HCT116 (cell line): ENCODE measurements at regions not wholly inside any gene's neighbourhood (a gene's known extent, or its start where the extent isn't known, plus 50 kb on each side); places are given as distances from the start of the nearest gene placed in this dataset.

Experiments
- ATAC-seq: fragments of 200-7000 bp; cut with Tn5 transposase; 2 replicates; pipeline ENCODE4 v1.9.1; 2020; ENCODE audit warnings: mild to moderate bottlenecking, moderate library complexity
- BruUV-seq: library from RNA; stranded (reverse); fragments of 400-500 nt; replicated peaks from 2 replicates; lab custom pipeline; 2021; lab: Mats Ljungman, UMichigan
- CTCF ChIA-PET: fragments of 300-600 bp; sonication (Branson Sonifier 250); formaldehyde crosslinking; loops from one replicate; lab custom pipeline; 2021; ENCODE audit warnings: antibody characterized with exemption; lab: Charles Lee
- POLR2A ChIA-PET: fragments of 300-600, 350-600 bp; sonication (Branson Sonifier 250); formaldehyde crosslinking; loops from one replicate; lab custom pipeline; 2021; ENCODE audit warnings: antibody characterized with exemption; lab: Charles Lee
- RAD21 ChIA-PET, 2 experiments: fragments of 300-600 bp; sonication (Branson Sonifier 250); formaldehyde crosslinking; loops; one replicate each; lab custom pipeline; 2023; ENCODE audit warnings: low total read pairs in 2 of 2; ENCODE audit not compliant: uncharacterized antibody in 2 of 2, unreplicated experiment in 2 of 2, low non-redundant PET in 1 of 2; lab: Charles Lee
- DNase-seq: peaks from one replicate; pipeline ENCODE4 v3.0.0-alpha.2; 2010; ENCODE audit warnings: low read depth, low spot score
- H2AFZ ChIP-seq: fragments of 200-600 bp; shearing (Covaris generic), sonication (generic); 2 replicates; pipeline ENCODE4 v1.6.1; 2017; ENCODE audit warnings: low read depth, mixed run types, mixed read lengths, antibody characterized with exemption, low read length; ENCODE audit not compliant: poor library complexity, severe bottlenecking
- H3K27ac ChIP-seq: 2 replicates; pipeline ENCODE4 v1.5.1; 2012; ENCODE audit warnings: low read depth, low read length
- H3K27me3 ChIP-seq: fragments of 200-600 bp; sonication (generic); 2 replicates; pipeline ENCODE4 v1.6.1; 2016; ENCODE audit warnings: mixed run types, low read length, mixed read lengths; ENCODE audit not compliant: insufficient read depth
- H3K36me3 ChIP-seq, 2 experiments: fragments of 200-500 bp in 1 of 2; fragments of 200-600 bp in 1 of 2; sonication (Bioruptor generic) in 1 of 2; sonication (generic) in 1 of 2; 2 replicates each; pipeline versions ENCODE4 v1.5.1 to v1.6.1; 2014 to 2016; ENCODE audit warnings: low read length in 2 of 2, inconsistent platforms in 1 of 2, mixed read lengths in 1 of 2, mixed run types in 1 of 2; ENCODE audit not compliant: insufficient read depth in 2 of 2, control insufficient read depth in 1 of 2
- H3K4me1 ChIP-seq, 2 experiments: fragments of 200-600 bp in 1 of 2; sonication (generic) in 1 of 2; 2 replicates each; pipeline versions ENCODE4 v1.5.1 to v1.6.1; 2012 to 2017; ENCODE audit warnings: low read length in 2 of 2, inconsistent platforms in 1 of 2, mild to moderate bottlenecking in 1 of 2, mixed read lengths in 1 of 2, mixed run types in 1 of 2, moderate library complexity in 1 of 2; ENCODE audit not compliant: insufficient read depth in 2 of 2, control insufficient read depth in 1 of 2
- H3K4me2 ChIP-seq: fragments of 200-600 bp; sonication (generic); 2 replicates; pipeline ENCODE4 v1.6.1; 2017; ENCODE audit warnings: mixed run types, low read length, mixed read lengths
- H3K4me3 ChIP-seq, 2 experiments: fragments of 200-600 bp in 1 of 2; sonication (generic) in 1 of 2; replicated peaks in 1 of 2; 2 replicates each; pipeline ENCODE4 v1.5.1; 2011 to 2016; ENCODE audit warnings: low read length in 2 of 2, control low read depth in 1 of 2, low read depth in 1 of 2, mild to moderate bottlenecking in 1 of 2, mixed read lengths in 1 of 2, mixed run types in 1 of 2
- H3K79me2 ChIP-seq: fragments of 200-600 bp; sonication (generic); 2 replicates; pipeline ENCODE4 v1.6.1; 2017; ENCODE audit warnings: mild to moderate bottlenecking, mixed run types, low read length, moderate library complexity, mixed read lengths; ENCODE audit not compliant: insufficient read depth
- H3K9ac ChIP-seq: fragments of 200-600 bp; sonication (generic); 2 replicates; pipeline ENCODE4 v1.6.1; 2016; ENCODE audit warnings: low read length, mixed read lengths
- H3K9me2 ChIP-seq: fragments of 200-600 bp; sonication (generic), shearing (Covaris generic); 2 replicates; pipeline ENCODE4 v1.6.1; 2017; ENCODE audit warnings: mixed run types, mild to moderate bottlenecking, moderate library complexity; ENCODE audit not compliant: insufficient read depth
- H3K9me3 ChIP-seq, 2 experiments: fragments of 200-500 bp in 1 of 2; fragments of 200-600 bp in 1 of 2; sonication (Bioruptor generic) in 1 of 2; sonication (generic) in 1 of 2; 2 replicates each; pipeline ENCODE4 v1.6.1; 2014 to 2017; ENCODE audit warnings: low read length in 2 of 2, mixed read lengths in 2 of 2, inconsistent platforms in 1 of 2, low read depth in 1 of 2, mild to moderate bottlenecking in 1 of 2, mixed run types in 1 of 2, moderate library complexity in 1 of 2; ENCODE audit not compliant: control insufficient read depth in 1 of 2, insufficient read depth in 1 of 2
- H4K20me1 ChIP-seq: fragments of 200-600 bp; sonication (generic), shearing (Covaris generic); 2 replicates; pipeline ENCODE4 v1.6.1; 2017; ENCODE audit warnings: mixed run types, mild to moderate bottlenecking, moderate library complexity; ENCODE audit not compliant: insufficient read depth
- CEBPB ChIP-seq: IDR thresholded peaks from 2 replicates; pipeline ENCODE4 v1.6.1; 2012; ENCODE audit warnings: low read depth
- EZH2 ChIP-seq: fragments of 200-600 bp; sonication (generic); IDR thresholded peaks from 2 replicates; pipeline ENCODE4 v1.6.1; 2017; ENCODE audit warnings: antibody characterized with exemption, mixed run types
- FOSL1 ChIP-seq: IDR thresholded peaks from 2 replicates; pipeline ENCODE4 v1.6.1; 2012; ENCODE audit warnings: low read depth
- JUND ChIP-seq: IDR thresholded peaks from 2 replicates; pipeline ENCODE4 v1.6.1; 2012
- REST ChIP-seq: IDR thresholded peaks from 2 replicates; pipeline ENCODE4 v1.6.1; 2012; ENCODE audit warnings: low read depth
- TCF7L2 ChIP-seq: IDR thresholded peaks from 2 replicates; pipeline ENCODE4 v1.7.0; 2011; ENCODE audit warnings: borderline replicate concordance, inconsistent platforms; ENCODE audit not compliant: insufficient read depth, insufficient read length; ENCODE audit errors: extremely low read depth
- ZFX ChIP-seq: fragments of 450-650 bp; IDR thresholded peaks from 2 replicates; pipeline ENCODE4 v1.6.1; 2017
- ZNF274 ChIP-seq: fragments of 200-500 bp; sonication (Bioruptor generic); IDR thresholded peaks from 2 replicates; pipeline ENCODE4 v1.6.1; 2014; ENCODE audit warnings: mild to moderate bottlenecking, low read depth, low read length, inconsistent platforms
- intact Hi-C: fragments of 100-400 bp; cut with micrococcal nuclease; formaldehyde crosslinking; loops from 2 replicates; pipeline ENCODE4 v1.10.0; 2022
- TF ChIP-seq, protein P1 (sequence below): IDR thresholded peaks from 2 replicates; pipeline ENCODE4 v1.6.1; 2011; ENCODE audit warnings: mild to moderate bottlenecking, low read length, moderate library complexity; ENCODE audit not compliant: insufficient replicate concordance; ENCODE audit errors: extremely low read depth
- TF ChIP-seq, protein P2 (sequence below), 3 experiments: fragments of 200-600 bp in 1 of 3; sonication (generic) in 1 of 3; IDR thresholded peaks in 2 of 3; conservative IDR thresholded peaks in 1 of 3; 2 replicates each; pipeline ENCODE4 v1.5.1; 2012 to 2017; ENCODE audit warnings: low read depth in 2 of 3, low read length in 2 of 3, antibody characterized with exemption in 1 of 3, borderline replicate concordance in 1 of 3, control low read depth in 1 of 3, mild to moderate bottlenecking in 1 of 3, mixed read lengths in 1 of 3, mixed run types in 1 of 3, moderate library complexity in 1 of 3; ENCODE audit not compliant: insufficient read depth in 1 of 3

- Histone ChIP-seq H3K9me3 (no peaks in the 10 kb centered on the region), H2AFZ (no peak overlapping the region), H3K9me2 (no peaks in the 10 kb centered on the region), H3K4me3 (no peak overlapping the region), H3K36me3 (no peaks in the 10 kb centered on the region), H3K4me1 (peaks cover 2 to 14% of the 10 kb centered on the region in 2 experiments; a peak in 2 of 4 replicates), H3K27me3 (no peaks in the 10 kb centered on the region), H3K27ac (no peak overlapping the region), H3K79me2 (no peaks in the 10 kb centered on the region), H3K4me2 (no peak overlapping the region), H4K20me1 (no peaks in the 10 kb centered on the region), H3K9ac (no peak overlapping the region)
- no TSS peak for BruUV-seq
- TF ChIP-seq REST (no peak), ZNF274 (no peak), JUND (no peak), TCF7L2 (no peak), FOSL1 (no peak), CEBPB (no peak), EZH2 (no peak), ZFX (no peak)
- TF ChIP-seq, protein P1, sequence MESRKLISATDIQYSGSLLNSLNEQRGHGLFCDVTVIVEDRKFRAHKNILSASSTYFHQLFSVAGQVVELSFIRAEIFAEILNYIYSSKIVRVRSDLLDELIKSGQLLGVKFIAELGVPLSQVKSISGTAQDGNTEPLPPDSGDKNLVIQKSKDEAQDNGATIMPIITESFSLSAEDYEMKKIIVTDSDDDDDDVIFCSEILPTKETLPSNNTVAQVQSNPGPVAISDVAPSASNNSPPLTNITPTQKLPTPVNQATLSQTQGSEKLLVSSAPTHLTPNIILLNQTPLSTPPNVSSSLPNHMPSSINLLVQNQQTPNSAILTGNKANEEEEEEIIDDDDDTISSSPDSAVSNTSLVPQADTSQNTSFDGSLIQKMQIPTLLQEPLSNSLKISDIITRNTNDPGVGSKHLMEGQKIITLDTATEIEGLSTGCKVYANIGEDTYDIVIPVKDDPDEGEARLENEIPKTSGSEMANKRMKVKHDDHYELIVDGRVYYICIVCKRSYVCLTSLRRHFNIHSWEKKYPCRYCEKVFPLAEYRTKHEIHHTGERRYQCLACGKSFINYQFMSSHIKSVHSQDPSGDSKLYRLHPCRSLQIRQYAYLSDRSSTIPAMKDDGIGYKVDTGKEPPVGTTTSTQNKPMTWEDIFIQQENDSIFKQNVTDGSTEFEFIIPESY = no peak
- TF ChIP-seq, protein P2, sequence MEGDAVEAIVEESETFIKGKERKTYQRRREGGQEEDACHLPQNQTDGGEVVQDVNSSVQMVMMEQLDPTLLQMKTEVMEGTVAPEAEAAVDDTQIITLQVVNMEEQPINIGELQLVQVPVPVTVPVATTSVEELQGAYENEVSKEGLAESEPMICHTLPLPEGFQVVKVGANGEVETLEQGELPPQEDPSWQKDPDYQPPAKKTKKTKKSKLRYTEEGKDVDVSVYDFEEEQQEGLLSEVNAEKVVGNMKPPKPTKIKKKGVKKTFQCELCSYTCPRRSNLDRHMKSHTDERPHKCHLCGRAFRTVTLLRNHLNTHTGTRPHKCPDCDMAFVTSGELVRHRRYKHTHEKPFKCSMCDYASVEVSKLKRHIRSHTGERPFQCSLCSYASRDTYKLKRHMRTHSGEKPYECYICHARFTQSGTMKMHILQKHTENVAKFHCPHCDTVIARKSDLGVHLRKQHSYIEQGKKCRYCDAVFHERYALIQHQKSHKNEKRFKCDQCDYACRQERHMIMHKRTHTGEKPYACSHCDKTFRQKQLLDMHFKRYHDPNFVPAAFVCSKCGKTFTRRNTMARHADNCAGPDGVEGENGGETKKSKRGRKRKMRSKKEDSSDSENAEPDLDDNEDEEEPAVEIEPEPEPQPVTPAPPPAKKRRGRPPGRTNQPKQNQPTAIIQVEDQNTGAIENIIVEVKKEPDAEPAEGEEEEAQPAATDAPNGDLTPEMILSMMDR (IDR thresholded peaks at IDR 0.05 in 2 of 3, conservative IDR thresholded peaks at IDR 0.05 in 1 of 3; ENCODE audit: borderline replicate concordance in 1 of 3, insufficient read depth in 1 of 3, low read depth in 2 of 3, low read length in 2 of 3) = no peak
- CTCF ChIA-PET = no interaction called here
- RAD21 ChIA-PET = no interaction called here
- DNase-seq (no peak), ATAC-seq (no peak)
- POLR2A ChIA-PET = no interaction called here
- intact Hi-C loops = no loop called here
Measured at GRCh38 chr10:90195288-90195840, 494.0 kb downstream of the KIF20B start.
